ENCODE measurements at regions not wholly inside any gene's neighbourhood (a gene's known extent, or its start where the extent isn't known, plus 50 kb on each side); places are given as distances from the start of the nearest gene placed in this dataset.
"Not testable (repeated sequence)": the region's sequence is repeated elsewhere in the genome, so short reads cannot be mapped to it uniquely, and the experiment has no call there.

DNA sequence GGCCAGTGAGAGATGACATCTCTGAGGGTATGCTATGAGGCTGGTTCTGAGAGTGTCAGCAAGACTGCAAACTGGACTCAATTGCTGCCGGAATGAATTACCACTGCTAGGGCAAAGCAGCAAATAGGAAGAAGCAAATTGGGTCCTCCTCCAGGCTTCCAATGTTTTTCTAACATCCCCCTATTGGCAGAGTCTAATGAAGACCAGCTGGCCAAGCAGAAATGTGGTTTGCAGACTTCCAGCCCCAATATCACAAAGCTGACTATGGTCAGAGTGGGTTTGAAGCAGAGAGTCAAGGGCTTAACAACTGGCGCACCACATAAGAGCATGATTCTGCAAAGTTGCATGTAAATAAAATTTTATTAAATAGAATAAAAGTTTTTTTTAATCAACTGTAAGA lies 225.4 kb upstream of the GLRA2 start:
- H3K36me3 ChIP-seq: no peaks in the 10 kb centered on the region
- intact Hi-C loops (cut with DNase I): no loop called here
- H3K27me3 ChIP-seq: no peaks in the 10 kb centered on the region

DNA sequence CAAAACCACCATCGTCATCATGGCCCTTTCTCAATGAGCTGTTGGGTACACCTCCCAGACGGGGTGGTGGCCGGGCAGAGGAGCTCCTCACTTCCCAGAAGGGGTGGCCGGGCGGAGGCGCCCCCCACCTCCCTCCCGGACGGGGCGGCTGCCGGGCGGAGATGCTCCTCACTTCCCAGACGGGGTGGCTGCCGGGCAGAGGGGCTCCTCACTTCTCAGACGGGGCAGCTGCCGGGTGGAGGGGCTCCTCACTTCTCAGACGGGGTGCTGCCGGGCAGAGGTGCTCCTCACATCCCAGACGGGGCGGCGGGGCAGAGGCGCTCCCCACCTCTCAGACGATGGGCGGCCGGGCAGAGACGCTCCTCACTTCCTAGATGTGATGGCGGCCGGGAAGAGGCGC lies 226.8 kb upstream of the GLRA2 start:
- H3K4me1 ChIP-seq; H3K27me3 ChIP-seq; H3K4me3 ChIP-seq; DNase-seq (ENCODE audit: extremely low spot score in 2 of 2); H3K9me3 ChIP-seq; H3K27ac ChIP-seq; H3K36me3 ChIP-seq; intact Hi-C loops (cut with DNase I): not testable (repeated sequence)

More for the DNA sequence above, 225.4 kb upstream of the GLRA2 start:
- H3K4me3 ChIP-seq: no peak overlapping the region
- no peaks in the 10 kb centered on the region for H3K9me3 ChIP-seq
- no peaks in the 10 kb centered on the region for H3K4me1 ChIP-seq
- TF ChIP-seq POLR2A (IDR thresholded peaks at IDR 0.05) (no peak), POLR2AphosphoS5 (IDR thresholded peaks at IDR 0.05; ENCODE audit: insufficient read depth in 1 of 2, low read depth in 1 of 2) (no peak)
- TF ChIP-seq, protein P1, sequence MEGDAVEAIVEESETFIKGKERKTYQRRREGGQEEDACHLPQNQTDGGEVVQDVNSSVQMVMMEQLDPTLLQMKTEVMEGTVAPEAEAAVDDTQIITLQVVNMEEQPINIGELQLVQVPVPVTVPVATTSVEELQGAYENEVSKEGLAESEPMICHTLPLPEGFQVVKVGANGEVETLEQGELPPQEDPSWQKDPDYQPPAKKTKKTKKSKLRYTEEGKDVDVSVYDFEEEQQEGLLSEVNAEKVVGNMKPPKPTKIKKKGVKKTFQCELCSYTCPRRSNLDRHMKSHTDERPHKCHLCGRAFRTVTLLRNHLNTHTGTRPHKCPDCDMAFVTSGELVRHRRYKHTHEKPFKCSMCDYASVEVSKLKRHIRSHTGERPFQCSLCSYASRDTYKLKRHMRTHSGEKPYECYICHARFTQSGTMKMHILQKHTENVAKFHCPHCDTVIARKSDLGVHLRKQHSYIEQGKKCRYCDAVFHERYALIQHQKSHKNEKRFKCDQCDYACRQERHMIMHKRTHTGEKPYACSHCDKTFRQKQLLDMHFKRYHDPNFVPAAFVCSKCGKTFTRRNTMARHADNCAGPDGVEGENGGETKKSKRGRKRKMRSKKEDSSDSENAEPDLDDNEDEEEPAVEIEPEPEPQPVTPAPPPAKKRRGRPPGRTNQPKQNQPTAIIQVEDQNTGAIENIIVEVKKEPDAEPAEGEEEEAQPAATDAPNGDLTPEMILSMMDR (IDR thresholded peaks at IDR 0.05): no peak
- no peak for DNase-seq (ENCODE audit: extremely low spot score in 2 of 2)
- H3K27ac ChIP-seq: no peak overlapping the region

DNA sequence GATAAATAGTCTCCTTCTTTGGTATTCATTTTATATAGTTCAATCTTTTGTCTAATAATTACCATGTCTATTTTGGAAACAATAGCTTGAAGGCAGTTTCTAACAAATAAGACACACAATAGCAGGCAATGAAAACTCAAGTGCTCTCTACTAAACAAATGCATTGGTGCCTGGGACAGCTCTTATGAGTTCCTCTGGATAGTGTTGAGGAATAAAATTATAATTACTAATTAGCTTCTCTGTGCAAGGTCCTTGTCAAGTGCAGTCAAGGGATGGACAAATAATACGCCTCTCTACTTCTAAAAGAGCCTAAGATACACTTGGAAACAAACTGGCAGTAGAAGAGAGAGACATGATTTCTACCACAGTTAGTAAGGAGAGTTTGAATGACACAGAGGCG lies 229.0 kb upstream of the GLRA2 start:
- no peaks in the 10 kb centered on the region for H3K27me3 ChIP-seq
- intact Hi-C loops (cut with DNase I): no loop called here
- no peaks in the 10 kb centered on the region for H3K9me3 ChIP-seq
- H3K36me3 ChIP-seq: no peaks in the 10 kb centered on the region
- no peak overlapping the region for H3K4me3 ChIP-seq
- H3K27ac ChIP-seq: no peak overlapping the region
- no peaks in the 10 kb centered on the region for H3K4me1 ChIP-seq
- no peak for DNase-seq (ENCODE audit: extremely low spot score in 2 of 2)
- TF ChIP-seq POLR2AphosphoS5 (IDR thresholded peaks at IDR 0.05; ENCODE audit: insufficient read depth in 1 of 2, low read depth in 1 of 2) (no peak), POLR2A (IDR thresholded peaks at IDR 0.05) (no peak)
- TF ChIP-seq, protein P1 (IDR thresholded peaks at IDR 0.05): no peak

DNA sequence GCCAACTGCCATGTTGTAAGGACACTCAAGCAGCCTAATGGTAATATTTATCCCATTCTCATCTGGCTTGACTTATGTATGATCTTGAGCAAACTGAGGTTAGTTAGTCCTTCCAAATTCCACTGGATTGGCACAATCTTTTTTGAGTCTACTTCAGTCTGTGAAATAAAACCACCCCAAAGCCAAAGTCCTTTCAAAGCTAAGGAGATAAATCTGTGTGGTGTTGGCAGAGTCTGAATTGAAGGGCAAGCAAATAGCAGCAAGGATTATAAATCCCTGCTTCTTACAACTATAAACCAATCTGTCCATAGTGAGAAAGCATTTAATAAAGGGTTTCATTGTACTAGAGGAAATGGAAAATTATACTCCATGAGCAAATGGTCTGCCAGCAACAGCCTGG lies 233.9 kb upstream of the GLRA2 start:
- no peaks in the 10 kb centered on the region for H3K36me3 ChIP-seq
- intact Hi-C loops (cut with DNase I): no loop called here
- TF ChIP-seq, protein P1 (IDR thresholded peaks at IDR 0.05): no peak
- TF ChIP-seq POLR2AphosphoS5 (IDR thresholded peaks at IDR 0.05; ENCODE audit: insufficient read depth in 1 of 2, low read depth in 1 of 2): no peak
- TF ChIP-seq POLR2A (IDR thresholded peaks at IDR 0.05): no peak
- no peaks in the 10 kb centered on the region for H3K9me3 ChIP-seq
- no peak for DNase-seq (ENCODE audit: extremely low spot score in 2 of 2)
- no peaks in the 10 kb centered on the region for H3K4me1 ChIP-seq
- no peak overlapping the region for H3K27ac ChIP-seq
- H3K27me3 ChIP-seq: no peaks in the 10 kb centered on the region
- no peak overlapping the region for H3K4me3 ChIP-seq

DNA sequence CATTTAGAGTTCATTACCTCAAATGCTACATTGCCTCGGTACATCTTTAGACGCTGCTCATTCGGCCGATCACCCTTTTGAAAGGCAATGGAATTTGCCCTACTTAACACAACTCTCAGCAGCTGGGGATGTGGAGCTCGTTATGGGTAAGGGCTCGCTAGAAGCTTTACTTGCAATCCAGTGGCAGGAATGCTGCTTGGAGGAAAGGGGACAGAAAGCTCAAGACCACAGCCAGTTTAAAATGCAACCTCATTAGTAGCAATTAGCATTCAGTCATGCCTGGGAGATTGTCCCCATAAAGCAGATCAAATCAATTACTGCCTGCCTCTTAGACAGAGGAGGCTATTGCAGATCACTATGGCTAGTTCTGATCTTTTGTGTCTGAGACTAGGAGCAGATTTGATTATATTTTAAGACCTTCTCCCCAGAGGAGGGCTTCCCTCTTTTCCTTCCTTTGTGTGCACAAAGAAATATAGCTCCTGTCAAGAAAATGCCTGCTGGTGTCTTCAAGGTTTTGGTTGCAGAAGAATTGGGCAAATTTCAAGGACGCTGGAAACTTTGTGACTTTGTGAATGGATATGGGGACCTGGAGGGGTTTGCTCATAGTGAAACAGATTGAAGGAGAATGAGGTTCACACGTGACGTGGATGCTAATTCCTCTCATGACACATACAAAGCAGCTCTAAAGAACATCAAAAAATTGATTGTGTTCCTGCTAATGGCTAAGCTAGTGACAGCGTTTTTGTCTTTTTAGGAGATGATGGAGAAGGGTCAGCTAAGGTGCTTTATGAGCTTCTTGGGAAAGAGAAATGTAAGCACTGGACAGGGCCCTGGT lies 237.5 kb upstream of the GLRA2 start:
- Histone ChIP-seq H3K27me3 (no peaks in the 10 kb centered on the region), H3K27ac (no peak overlapping the region)
- DNase-seq (ENCODE audit: extremely low spot score in 2 of 2): no peak

More for the DNA sequence above, 237.5 kb upstream of the GLRA2 start:
- H3K9me3 ChIP-seq: no peaks in the 10 kb centered on the region
- H3K4me3 ChIP-seq: no peak overlapping the region
- no peaks in the 10 kb centered on the region for H3K4me1 ChIP-seq
- intact Hi-C loops (cut with DNase I): no loop called here
- no peaks in the 10 kb centered on the region for H3K36me3 ChIP-seq
- TF ChIP-seq POLR2AphosphoS5 (IDR thresholded peaks at IDR 0.05; ENCODE audit: insufficient read depth in 1 of 2, low read depth in 1 of 2): no peak
- TF ChIP-seq, protein P1 (IDR thresholded peaks at IDR 0.05): no peak
- TF ChIP-seq POLR2A (IDR thresholded peaks at IDR 0.05): no peak

All from vagina (tissue), 2 donors.